Neuronal stem cell (in vitro differentiated cells): ENCODE measurements at regions not wholly inside any gene's neighbourhood (a gene's known extent, or its start where the extent isn't known, plus 50 kb on each side); places are given as distances from the start of the nearest gene placed in this dataset.

ENCODE experiments used
- DNase-seq: peaks from one replicate; pipeline ENCODE4 v3.0.0-alpha.2; 2013; ENCODE audit warnings: low spot score
- H2AFZ ChIP-seq: one replicate; pipeline ENCODE4 v1.6.1; 2013; ENCODE audit warnings: mild to moderate bottlenecking, low read length, inconsistent platforms
- H2AK5ac ChIP-seq: 2 replicates; pipeline ENCODE4 v1.6.1; 2013; ENCODE audit warnings: low read depth, mild to moderate bottlenecking, inconsistent platforms, low read length, moderate library complexity, mixed read lengths
- H2BK120ac ChIP-seq: 2 replicates; pipeline ENCODE4 v1.6.1; 2013; ENCODE audit warnings: low read depth, mild to moderate bottlenecking, inconsistent platforms, low read length, moderate library complexity, mixed read lengths
- H2BK12ac ChIP-seq: one replicate; pipeline ENCODE4 v1.6.1; 2013; ENCODE audit warnings: low read length, inconsistent platforms
- H2BK15ac ChIP-seq: 2 replicates; pipeline ENCODE4 v1.6.1; 2013; ENCODE audit warnings: mild to moderate bottlenecking, low read length, inconsistent platforms, mixed read lengths
- H2BK5ac ChIP-seq: one replicate; pipeline ENCODE4 v1.6.1; 2013; ENCODE audit warnings: inconsistent platforms, mild to moderate bottlenecking, low read length, moderate library complexity
- H3K14ac ChIP-seq: one replicate; pipeline ENCODE4 v1.6.1; 2013; ENCODE audit warnings: low read length, inconsistent platforms
- H3K18ac ChIP-seq: 2 replicates; pipeline ENCODE4 v1.6.1; 2013; ENCODE audit warnings: low read length, inconsistent platforms
- H3K23ac ChIP-seq: 2 replicates; pipeline ENCODE4 v1.6.1; 2013; ENCODE audit warnings: low read depth, mild to moderate bottlenecking, mixed read lengths, low read length, inconsistent platforms; ENCODE audit not compliant: poor library complexity
- H3K27ac ChIP-seq: replicated peaks from 3 replicates; pipeline ENCODE4 v1.5.1; 2013; ENCODE audit warnings: low read length, inconsistent platforms
- H3K27me3 ChIP-seq, 3 experiments: 2 replicates each; pipeline ENCODE4 v1.6.1; 2013; ENCODE audit warnings: low read length in 3 of 3, mild to moderate bottlenecking in 2 of 3, inconsistent platforms in 1 of 3, low read depth in 1 of 3, mixed read lengths in 1 of 3, moderate library complexity in 1 of 3; ENCODE audit not compliant: control insufficient read depth in 3 of 3, insufficient read depth in 3 of 3
- H3K36me3 ChIP-seq, 2 donors: replicated peaks in 1 of 2; 2 replicates each; pipeline ENCODE4 v1.6.1; 2013; ENCODE audit warnings: low read length in 2 of 2; ENCODE audit not compliant: control insufficient read depth in 2 of 2, insufficient read depth in 2 of 2
- H3K4ac ChIP-seq: 2 replicates; pipeline ENCODE4 v1.6.1; 2013; ENCODE audit warnings: inconsistent platforms, mild to moderate bottlenecking, low read length, moderate library complexity
- H3K4me1 ChIP-seq, 2 donors: 1 replicate in 1 of 2; 2 replicates in 1 of 2; pipeline ENCODE4 v1.6.1; 2013; ENCODE audit warnings: low read length in 2 of 2, low read depth in 1 of 2; ENCODE audit not compliant: control insufficient read depth in 2 of 2, insufficient read depth in 1 of 2
- H3K4me2 ChIP-seq: one replicate; pipeline ENCODE4 v1.6.1; 2013; ENCODE audit warnings: mild to moderate bottlenecking, low read length, inconsistent platforms; ENCODE audit not compliant: insufficient read depth, poor library complexity, severe bottlenecking
- H3K4me3 ChIP-seq, 2 donors: 2 replicates each; pipeline ENCODE4 v1.5.1; 2013; ENCODE audit warnings: low read length in 2 of 2, mild to moderate bottlenecking in 2 of 2, inconsistent platforms in 1 of 2, moderate library complexity in 1 of 2
- H3K79me1 ChIP-seq: one replicate; pipeline ENCODE4 v1.6.1; 2013; ENCODE audit warnings: low read depth, mild to moderate bottlenecking, inconsistent platforms, low read length, moderate library complexity
- H3K9ac ChIP-seq: one replicate; pipeline ENCODE4 v1.6.1; 2013; ENCODE audit warnings: mild to moderate bottlenecking, low read depth, low read length, inconsistent platforms; ENCODE audit not compliant: poor library complexity
- H3K9me3 ChIP-seq, 2 donors: replicated peaks in 1 of 2; 2 replicates each; pipeline versions ENCODE3 to v1.6.1; 2013; ENCODE audit warnings: low read length in 2 of 2, mild to moderate bottlenecking in 2 of 2, inconsistent platforms in 1 of 2, low read depth in 1 of 2, mixed read lengths in 1 of 2, moderate library complexity in 1 of 2; ENCODE audit not compliant: control insufficient read depth in 2 of 2, insufficient read depth in 1 of 2
- H4K8ac ChIP-seq: one replicate; pipeline ENCODE4 v1.6.1; 2013; ENCODE audit warnings: low read depth, mild to moderate bottlenecking, inconsistent platforms, low read length, moderate library complexity
- H4K91ac ChIP-seq: one replicate; pipeline ENCODE4 v1.6.1; 2013; ENCODE audit warnings: low read length, low read depth, mild to moderate bottlenecking, inconsistent platforms; ENCODE audit not compliant: poor library complexity
- WGBS, 2 donors: extraction: QIAGEN DNeasy Blood & Tissue Kit; methylation state at CpG; one replicate each; pipeline ENCODE4 v1.1.7; 2013; ENCODE audit warnings: missing lambda C conversion rate in 2 of 2, mixed read lengths in 1 of 2; ENCODE audit not compliant: insufficient read length in 2 of 2, insufficient replicate concordance in 1 of 2; ENCODE audit errors: extremely low coverage in 2 of 2; 5-methylcytosine and 5-hydroxymethylcytosine counted together

DNA sequence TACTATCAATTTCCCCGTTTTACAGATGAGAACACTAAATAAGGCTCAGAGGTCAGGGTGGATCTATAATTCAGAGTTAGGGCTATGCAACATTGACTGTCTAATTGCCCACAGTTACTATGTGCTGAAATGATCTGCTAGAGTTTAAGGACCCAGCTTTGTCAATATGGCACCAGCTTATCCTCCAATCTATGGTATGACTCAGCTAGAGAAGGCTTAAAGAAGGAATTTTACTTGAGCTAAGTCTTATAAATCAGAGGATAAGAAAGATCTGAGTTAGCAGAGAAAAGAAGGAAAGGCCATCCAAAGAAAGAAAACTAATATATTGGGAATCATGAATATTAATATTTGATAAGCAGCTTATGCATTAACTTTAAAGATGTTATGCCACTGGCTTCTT lies 78.1 kb downstream of the ASB9 start:
- Histone ChIP-seq H2BK5ac (no peak overlapping the region), H3K23ac (no peak overlapping the region), H4K8ac (no peak overlapping the region), H3K9me3 (no peaks in the 10 kb centered on the region), H3K4ac (no peak overlapping the region), H2BK15ac (no peak overlapping the region), H3K4me3 (no peak overlapping the region), H3K36me3 (no peaks in the 10 kb centered on the region), H2AK5ac (no peak overlapping the region), H3K4me2 (no peak overlapping the region), H2BK120ac (no peak overlapping the region), H3K27ac (no peak overlapping the region), H3K14ac (no peak overlapping the region), H3K18ac (no peak overlapping the region), H2AFZ (no peak overlapping the region), H4K91ac (no peak overlapping the region), H3K9ac (no peak overlapping the region), H3K27me3 (peaks cover 0 to 10% (median 0%) of the 10 kb centered on the region in 3 experiments), H2BK12ac (no peak overlapping the region), H3K79me1 (no peaks in the 10 kb centered on the region), H3K4me1 (no peaks in the 10 kb centered on the region)
- DNase-seq, result no peak
- WGBS, 2 donors, result no CpG with 5 or more reads among the region's 1 CpG

DNA sequence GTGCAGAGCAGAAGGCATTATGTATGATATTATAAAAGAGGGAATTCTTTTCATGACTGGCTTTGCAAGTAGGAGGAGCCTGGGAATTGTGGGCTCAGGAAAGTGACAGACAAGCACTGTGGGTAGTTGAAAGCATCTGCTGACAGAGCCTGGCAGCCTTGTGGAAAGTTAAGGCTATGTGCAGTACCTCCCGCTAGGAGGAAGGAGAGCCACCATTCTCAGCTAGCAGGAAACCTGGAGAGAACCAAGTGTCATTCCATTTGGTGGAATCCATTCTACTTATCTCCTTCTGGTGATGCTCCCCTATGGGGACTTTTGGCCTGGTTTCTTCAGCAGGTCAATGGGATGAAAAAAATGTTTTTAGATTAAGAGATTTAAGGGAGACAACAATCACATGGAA lies 81.8 kb downstream of the ASB9 start:
- no CpG with 5 or more reads among the region's 1 CpG for WGBS, 2 donors

GRCh38 chrX:15177316-15177715 lies 92.6 kb downstream of the ASB9 start:
- H3K14ac ChIP-seq, result no peak overlapping the region
- H2BK12ac ChIP-seq, result no peak overlapping the region
- H2AK5ac ChIP-seq, result no peak overlapping the region
- H3K4me2 ChIP-seq, result no peak overlapping the region
- no peak overlapping the region for H2BK5ac ChIP-seq
- no CpG with 5 or more reads among the region's 3 CpGs for WGBS, 2 donors
- H3K23ac ChIP-seq, result no peak overlapping the region
- no peak overlapping the region for H2BK120ac ChIP-seq
- no peak overlapping the region for H4K8ac ChIP-seq
- no peaks in the 10 kb centered on the region for H3K36me3 ChIP-seq
- H3K4me1 ChIP-seq, result no peaks in the 10 kb centered on the region
- no peak overlapping the region for H3K9ac ChIP-seq
- no peak overlapping the region for H2AFZ ChIP-seq
- no peaks in the 10 kb centered on the region for H3K9me3 ChIP-seq
- H3K4ac ChIP-seq, result no peak overlapping the region
- DNase-seq, result no peak
- no peaks in the 10 kb centered on the region for H3K79me1 ChIP-seq
- no peak overlapping the region for H4K91ac ChIP-seq
- no peak overlapping the region for H3K27ac ChIP-seq
- H3K18ac ChIP-seq, result no peak overlapping the region
- peaks cover 0 to 3% (median 0%) of the 10 kb centered on the region in 3 experiments for H3K27me3 ChIP-seq
- no peak overlapping the region for H3K4me3 ChIP-seq
- no peak overlapping the region for H2BK15ac ChIP-seq

More for the DNA sequence above, 81.8 kb downstream of the ASB9 start:
- Histone ChIP-seq H3K36me3 (no peaks in the 10 kb centered on the region), H3K27me3 (peaks cover 0 to 2% (median 0%) of the 10 kb centered on the region in 3 experiments), H3K4me3 (no peak overlapping the region), H2BK15ac (no peak overlapping the region), H3K23ac (no peak overlapping the region), H3K4ac (no peak overlapping the region), H2BK12ac (no peak overlapping the region), H3K79me1 (no peaks in the 10 kb centered on the region), H3K18ac (no peak overlapping the region), H3K4me1 (no peaks in the 10 kb centered on the region), H2BK120ac (no peak overlapping the region), H2AFZ (no peak overlapping the region), H3K14ac (no peak overlapping the region), H2BK5ac (no peak overlapping the region), H4K91ac (no peak overlapping the region), H4K8ac (no peak overlapping the region), H2AK5ac (no peak overlapping the region), H3K4me2 (no peak overlapping the region), H3K9me3 (no peaks in the 10 kb centered on the region), H3K27ac (no peak overlapping the region), H3K9ac (no peak overlapping the region)
- DNase-seq, result no peak

DNA sequence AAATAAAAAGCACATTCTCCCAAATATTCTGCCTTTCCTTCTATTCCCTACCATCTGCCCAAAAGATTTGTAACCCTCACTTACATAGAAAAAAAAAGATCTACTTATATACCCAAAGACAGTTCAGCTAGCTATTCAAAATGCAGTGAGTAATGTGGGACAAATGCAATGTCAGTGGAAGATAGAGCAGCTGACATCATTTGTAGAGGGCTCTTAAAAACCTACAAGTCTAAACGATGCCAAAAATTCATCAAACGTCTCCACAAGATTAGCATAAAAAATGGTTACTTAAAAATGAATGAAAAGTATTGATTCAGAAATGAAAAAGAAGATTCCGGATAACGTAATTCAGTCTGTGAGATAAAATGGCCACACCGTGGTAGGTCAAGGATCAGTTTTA lies 96.5 kb downstream of the ASB9 start:
- Histone ChIP-seq H2BK15ac (no peak overlapping the region), H2AK5ac (no peak overlapping the region), H3K27me3 (peaks cover 0 to 3% (median 0%) of the 10 kb centered on the region in 3 experiments), H3K4me1 (no peaks in the 10 kb centered on the region), H3K18ac (no peak overlapping the region), H2BK12ac (no peak overlapping the region), H4K8ac (no peak overlapping the region), H2BK120ac (no peak overlapping the region), H3K4me3 (no peak overlapping the region), H3K36me3 (no peaks in the 10 kb centered on the region), H3K79me1 (no peaks in the 10 kb centered on the region), H3K9me3 (no peaks in the 10 kb centered on the region), H3K14ac (no peak overlapping the region), H3K27ac (no peak overlapping the region), H4K91ac (no peak overlapping the region), H2BK5ac (no peak overlapping the region), H2AFZ (no peak overlapping the region), H3K9ac (no peak overlapping the region), H3K23ac (no peak overlapping the region), H3K4ac (no peak overlapping the region), H3K4me2 (no peak overlapping the region)
- WGBS, 2 donors, result no CpG with 5 or more reads among the region's 5 CpGs
- DNase-seq, result no peak
